HG02610 (cell line): ENCODE measurements at regions not wholly inside any gene's neighbourhood (a gene's known extent, or its start where the extent isn't known, plus 50 kb on each side); places are given as distances from the start of the nearest gene placed in this dataset.

Experiments
- ATAC-seq: cut with Tn5 transposase; IDR thresholded peaks from one replicate; pipeline ENCODE4 v1.9.1; 2021; ENCODE audit warnings: mild to moderate bottlenecking, moderate library complexity; ENCODE audit not compliant: unreplicated experiment

DNA sequence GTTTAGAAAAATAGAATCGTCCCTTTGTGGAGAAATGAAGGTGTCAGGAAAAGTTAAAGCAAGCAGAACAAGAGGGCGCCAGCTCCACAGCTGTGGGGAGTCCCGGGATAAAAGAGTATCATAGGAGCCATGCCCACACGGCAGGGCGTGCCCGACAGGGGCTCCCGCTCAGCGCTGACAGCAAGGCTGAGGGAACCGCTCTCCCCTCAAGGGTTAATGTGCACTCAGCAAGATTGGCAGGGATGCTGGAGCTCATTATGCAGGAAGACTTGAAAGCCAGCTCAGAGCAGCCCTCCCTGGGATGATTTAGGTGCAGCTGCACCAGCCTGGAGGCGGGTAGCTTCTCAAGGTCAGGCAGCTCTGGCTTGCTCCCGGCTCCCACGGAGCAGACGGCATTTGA lies 500.2 kb downstream of the EIPR1 start:
- no peak for ATAC-seq

DNA sequence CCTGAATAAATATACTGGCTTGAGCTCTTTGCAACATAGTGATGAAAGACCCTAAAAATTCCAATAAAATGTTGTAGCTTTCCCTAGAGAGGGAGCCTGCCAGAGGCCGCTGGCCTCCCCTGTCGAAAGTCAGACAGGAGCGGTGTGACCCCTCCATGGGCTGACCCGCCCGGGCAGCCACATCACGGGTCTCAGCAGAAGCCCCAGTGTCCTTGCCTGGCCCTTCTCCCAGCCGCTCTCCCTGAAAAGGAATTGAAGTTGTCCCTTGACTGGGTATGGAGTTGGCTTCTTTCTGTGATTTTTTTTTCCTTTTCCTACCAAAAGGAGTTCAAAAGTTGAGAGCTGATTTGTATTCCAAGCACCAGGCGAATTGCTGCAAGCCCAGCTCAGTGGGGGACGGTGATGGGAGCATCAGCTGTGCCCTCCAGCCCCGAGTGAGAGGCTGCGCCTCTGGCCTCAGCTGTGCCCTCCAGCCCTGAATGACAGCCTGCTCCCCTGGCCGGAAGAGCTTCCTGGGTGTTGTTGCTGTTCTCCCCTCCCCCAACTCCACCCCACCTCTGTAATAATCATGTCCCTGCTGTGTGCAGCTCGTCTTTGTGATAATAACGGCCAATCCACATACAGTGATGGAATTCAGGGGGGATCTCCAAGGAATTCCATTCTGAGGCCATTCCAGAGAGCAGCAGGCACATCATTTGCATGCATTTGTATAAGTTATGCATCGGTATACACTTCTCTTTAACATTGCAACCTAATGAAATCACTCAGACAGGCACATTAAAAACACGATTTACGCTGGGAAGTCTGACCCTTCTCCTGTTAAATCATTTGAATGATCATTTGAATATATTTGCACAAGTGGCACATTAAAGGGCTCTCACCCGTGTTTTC lies 501.0 kb downstream of the EIPR1 start:
- no peak for ATAC-seq

GRCh38 chr2:2875831-2876230 lies 501.8 kb downstream of the EIPR1 start:
- ATAC-seq: no peak

DNA sequence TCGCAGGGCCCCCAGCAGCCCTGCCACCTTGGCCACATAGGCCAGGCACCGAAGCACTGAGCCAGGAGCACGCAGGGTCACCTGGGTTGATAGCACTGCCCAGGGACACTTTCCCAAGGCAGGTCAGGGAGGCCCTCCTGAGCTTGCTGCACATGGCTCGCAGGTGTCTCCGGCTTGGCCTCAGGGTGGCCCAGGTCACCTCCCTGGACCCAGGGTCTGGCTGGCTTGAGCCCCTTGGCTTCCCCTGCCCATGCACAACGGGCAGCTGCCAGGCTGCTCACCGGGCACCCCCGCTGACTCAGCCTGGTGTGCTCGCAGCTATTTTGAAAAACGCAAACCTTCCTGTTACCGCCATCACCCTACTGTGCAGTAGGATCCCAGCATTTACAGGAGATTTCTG lies 502.3 kb downstream of the EIPR1 start:
- no peak for ATAC-seq

DNA sequence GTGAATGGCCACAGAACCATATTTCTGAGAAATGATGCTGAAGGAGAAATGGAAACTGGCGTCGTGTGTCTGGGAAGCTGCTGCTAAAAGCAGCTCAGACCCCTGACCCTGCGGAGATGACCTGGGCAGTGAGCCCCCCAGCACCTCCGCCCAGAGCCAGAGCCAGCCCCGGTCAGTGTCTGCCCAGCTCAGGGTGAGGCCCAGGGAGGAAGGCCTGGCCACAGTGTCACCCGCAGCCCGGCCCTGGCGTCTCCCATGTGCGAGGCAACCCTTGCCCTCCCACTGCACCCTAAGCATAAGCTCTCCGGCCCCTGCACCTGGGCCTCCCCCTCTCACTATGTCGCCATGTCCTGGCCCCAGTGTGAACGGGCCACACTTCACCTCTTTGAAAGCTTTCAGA lies 502.8 kb downstream of the EIPR1 start:
- ATAC-seq: no peak

GRCh38 chr2:2874341-2874740 lies 503.3 kb downstream of the EIPR1 start:
- ATAC-seq: no peak

- ATAC-seq: no peak
Observed at GRCh38 chr2:2873450-2873811, 504.2 kb downstream of the EIPR1 start.

- no peak for ATAC-seq
Observed at GRCh38 chr2:2872713-2873449, 504.7 kb downstream of the EIPR1 start.

DNA sequence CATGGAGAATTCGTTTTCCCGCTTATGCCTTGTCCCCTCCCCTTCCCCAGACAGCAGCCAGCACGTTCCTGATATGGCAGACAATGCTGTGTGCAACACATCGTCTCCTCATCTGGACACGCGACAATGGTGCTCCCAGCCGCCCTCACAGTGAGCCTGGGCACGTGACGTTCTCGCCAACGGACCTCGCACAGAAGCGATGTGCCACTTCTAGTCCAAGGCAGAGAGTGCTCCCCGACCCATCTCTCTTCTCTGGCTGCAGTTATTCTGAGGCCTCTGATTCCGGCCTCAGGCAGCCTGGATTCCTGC lies 505.4 kb downstream of the EIPR1 start:
- ATAC-seq: no peak

DNA sequence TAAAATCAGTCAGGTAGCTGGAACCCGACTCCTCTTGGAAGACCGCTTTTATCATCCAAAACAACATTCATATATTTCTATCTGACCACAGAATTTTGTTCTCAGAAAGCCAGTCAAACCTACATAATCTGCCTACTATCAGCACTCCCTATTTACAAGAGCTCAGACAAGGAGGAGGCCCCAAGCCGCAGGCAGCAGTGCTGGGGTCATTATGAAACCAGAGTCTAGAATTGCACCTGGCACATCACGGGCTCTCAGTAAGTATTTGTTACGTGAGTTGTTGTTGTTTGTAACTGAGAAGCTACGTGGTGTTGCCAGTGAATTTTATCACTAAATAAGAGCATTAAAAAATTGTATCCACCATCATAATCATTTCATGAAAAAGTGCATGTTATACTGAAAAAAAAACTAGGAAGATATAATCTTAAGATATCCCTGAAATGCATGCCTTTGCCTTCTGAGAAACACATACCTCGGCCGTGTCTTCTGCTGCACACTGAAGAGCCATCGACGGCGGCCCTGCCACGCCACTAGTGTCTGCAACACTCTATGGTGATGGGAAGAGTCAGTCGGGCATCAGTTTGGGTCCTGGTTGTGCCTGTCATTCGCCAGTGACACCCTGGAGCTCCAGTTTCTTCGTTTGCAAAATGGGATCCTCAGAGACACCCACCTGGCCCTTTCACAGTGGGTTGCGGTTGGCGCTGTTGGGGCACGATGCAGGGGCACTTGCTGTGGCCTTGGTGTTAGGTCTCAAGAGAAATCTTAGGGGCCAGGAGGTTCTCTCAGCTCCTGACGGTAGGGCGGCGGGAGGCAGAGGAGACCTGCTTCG lies 505.9 kb downstream of the EIPR1 start:
- no peak for ATAC-seq

- no peak for ATAC-seq
Observed at GRCh38 chr2:2870106-2870505, 507.5 kb downstream of the EIPR1 start.

- no peak for ATAC-seq
Observed at GRCh38 chr2:2869553-2869952, 508.1 kb downstream of the EIPR1 start.

GRCh38 chr2:2868085-2868484 lies 509.5 kb downstream of the EIPR1 start:
- no peak for ATAC-seq

GRCh38 chr2:2867397-2867979 lies 510.1 kb downstream of the EIPR1 start:
- ATAC-seq: no peak

DNA sequence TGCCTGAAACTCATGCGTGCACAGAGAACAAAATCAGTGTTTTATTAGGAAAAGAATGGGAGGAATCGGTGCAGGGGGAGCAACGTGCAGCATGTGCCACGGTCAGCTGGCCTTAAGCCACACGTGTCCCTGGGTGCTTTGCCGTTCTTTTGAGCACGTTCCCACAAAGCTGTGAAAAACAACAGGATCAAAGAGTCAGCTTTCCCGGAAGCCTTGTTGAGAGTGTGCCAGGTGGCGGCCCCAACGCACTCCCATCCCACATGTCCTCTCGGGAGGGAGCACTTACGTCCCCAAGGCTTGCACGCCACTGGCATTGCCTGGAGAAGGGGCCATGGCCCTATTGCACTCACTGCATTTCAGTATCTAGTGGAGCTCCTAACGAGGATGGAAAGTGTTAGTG lies 511.2 kb downstream of the EIPR1 start:
- ATAC-seq: no peak

DNA sequence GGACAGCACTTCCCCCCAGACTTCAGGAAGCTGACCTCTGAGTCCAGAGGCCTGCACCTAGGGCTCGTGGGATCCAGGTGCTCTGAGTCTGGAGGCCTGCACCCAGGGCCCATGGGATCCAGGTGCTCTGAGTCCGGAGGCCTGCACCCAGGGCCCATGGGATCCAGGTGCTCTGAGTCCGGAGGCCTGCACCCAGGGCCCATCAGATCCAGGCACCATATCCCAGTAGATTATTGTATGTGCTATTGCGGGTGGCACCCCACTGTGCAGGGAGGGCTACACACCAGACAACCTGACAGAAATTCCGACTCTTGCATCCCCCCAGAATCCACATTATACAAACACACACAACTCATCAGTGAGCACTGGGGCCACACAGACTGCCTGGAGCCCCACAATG lies 515.2 kb downstream of the EIPR1 start:
- no peak for ATAC-seq

GRCh38 chr2:2861666-2862240 lies 515.9 kb downstream of the EIPR1 start:
- no peak for ATAC-seq

DNA sequence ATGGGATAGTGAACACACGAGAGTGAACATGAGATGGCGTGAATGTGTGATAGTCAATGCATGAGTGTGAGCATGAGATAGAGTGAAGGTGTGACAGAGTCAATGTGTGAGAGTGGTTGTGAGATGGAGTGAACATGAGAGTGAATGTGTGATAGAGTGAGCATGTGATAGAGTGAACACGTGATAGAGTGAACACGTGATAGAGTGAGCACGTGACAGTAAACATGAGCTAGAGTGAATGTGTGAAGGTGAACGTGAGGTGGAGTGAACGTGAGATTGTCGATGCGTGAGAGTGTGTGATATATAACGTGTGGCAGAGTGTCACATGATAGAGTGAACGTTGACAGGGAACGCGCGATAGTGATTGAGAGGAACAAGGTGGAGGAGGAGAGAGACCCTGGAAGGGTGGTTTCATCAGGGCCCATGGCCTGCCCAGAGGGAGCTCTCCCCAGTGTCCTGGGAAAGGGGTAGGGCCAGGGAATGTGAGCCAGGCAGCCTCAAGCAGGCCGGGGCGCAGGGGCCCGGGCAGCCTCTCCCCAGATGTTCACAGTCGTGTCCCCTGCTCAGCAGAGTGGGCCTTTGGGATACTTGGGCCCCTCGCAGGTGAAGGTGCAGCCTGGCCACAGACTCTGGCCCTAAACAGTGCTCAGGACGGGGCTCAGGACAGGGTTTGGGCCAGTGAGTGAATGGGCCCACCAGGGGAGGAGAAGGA lies 516.9 kb downstream of the EIPR1 start:
- ATAC-seq: no peak

GRCh38 chr2:2859732-2860131 lies 517.9 kb downstream of the EIPR1 start:
- no peak for ATAC-seq

- no peak for ATAC-seq
Observed at GRCh38 chr2:2859164-2859563, 518.5 kb downstream of the EIPR1 start.
